NOMO-1 treated with DMSO at 0.1 percent for 48 hours (cell line): ENCODE measurements at regions not wholly inside any gene's neighbourhood (a gene's known extent, or its start where the extent isn't known, plus 50 kb on each side); places are given as distances from the start of the nearest gene placed in this dataset.
"Not testable (repeated sequence)": the region's sequence is repeated elsewhere in the genome, so short reads cannot be mapped to it uniquely, and the experiment has no call there.

Experiments used
- DNase-seq: peaks from one replicate; lab custom pipeline; 2025; ENCODE audit not compliant: unreplicated experiment; lab: John Stamatoyannopoulos, UW

DNA sequence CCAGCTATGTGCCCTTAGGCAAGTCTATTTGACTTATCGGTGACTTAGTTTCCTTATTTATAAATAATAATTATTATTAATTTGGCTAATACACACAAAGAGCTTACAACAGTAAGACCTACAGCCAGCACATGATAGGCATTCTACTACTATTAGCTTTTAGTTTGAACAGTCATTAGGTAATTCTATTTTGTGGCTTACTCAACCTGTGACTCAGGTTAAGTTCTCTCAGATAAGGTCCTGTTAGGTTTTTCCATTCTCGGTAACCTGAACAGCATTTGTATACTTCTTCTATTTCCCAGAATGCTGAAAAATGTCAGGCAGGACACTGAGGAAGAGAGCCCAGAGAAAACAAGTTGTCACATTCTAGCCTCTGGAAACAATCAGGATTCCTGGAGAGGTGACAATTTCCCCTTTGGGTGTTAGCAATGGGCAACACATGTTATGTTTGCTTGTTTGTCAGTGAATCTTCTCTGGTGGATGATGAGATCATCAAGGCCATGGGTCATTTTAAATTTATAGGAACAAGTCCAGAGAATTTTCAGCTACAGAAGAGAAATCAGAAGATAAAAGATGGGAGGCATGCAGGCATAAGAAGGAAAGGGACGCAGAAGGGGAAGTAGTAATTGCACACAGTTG, 2144.7 kb downstream of the PCDH7 start:
- no peak for DNase-seq

DNA sequence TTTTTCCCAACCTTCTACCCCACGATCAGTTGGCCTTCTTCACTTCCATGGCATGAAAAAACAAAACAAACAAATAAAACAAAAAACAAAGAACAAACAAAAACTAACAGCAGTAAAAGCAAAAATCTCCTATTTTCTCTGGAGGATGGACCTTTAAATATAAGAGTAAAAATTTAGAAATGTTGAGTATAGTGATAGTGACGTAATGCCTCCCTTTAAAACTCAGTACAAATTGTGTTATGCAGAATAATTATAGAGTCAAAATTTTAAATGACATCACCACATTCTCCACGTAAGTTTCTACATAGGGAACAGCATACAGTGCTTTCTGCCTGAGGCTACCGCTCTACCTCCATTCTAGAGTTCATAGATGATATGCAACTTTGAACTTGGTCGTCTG, 2156.4 kb downstream of the PCDH7 start:
- DNase-seq = no peak

DNA sequence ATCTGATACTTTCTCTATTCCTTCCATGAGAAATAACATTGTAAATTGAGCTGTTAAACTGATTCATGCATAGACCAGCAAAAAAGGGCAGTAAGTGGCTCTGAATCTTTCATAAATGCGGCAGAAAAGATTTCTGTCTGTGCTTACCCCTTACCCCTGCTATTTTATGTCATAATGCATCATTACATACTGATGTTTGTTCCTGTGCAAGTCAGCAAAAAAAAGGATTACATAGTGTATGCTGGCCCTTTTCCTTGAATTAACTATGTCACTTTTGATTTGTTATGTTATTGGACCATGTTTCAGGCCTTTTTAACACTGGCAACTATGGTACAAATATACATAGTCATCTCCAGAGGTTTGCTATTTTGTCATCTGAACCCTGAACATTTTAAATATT, 2159.7 kb downstream of the PCDH7 start:
- DNase-seq = no peak

DNA sequence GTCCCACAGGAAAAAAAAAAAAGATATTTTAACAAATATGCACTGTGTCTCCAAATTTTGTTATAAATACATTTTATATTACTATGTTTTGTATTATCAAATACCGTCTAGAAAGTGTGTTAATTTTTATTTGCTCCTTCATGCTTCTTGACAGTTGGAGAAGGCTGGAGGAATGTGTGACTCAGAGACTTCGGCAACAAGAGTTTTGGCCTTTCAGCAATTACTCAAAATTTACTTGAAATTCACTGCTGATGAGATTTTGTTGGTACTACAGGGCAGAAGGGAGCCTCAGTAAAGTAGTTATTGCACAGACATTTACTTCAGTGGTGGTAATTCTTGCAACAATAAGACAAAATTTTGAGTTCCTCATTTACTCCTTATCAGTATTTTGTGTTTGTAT, 2164.0 kb downstream of the PCDH7 start:
- DNase-seq = no peak

DNA sequence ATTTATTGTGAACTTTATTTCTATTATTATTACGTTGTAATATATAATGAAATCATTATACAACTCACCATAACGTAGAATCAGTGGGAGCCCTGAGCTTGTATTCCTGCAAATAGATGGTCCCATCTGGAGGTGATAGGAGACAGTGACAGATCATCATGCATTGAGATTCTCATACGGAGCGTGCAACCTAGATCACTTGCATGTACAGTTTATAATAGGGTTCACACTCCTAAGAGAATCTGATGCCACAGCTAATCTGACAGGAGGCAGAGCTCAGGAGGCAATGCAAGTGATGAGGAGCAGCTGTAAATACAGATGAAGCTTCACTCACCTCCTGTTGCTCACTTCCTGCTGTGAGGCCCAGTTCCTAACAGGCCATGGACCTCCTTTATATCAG, 2170.2 kb downstream of the PCDH7 start:
- no peak for DNase-seq

DNA sequence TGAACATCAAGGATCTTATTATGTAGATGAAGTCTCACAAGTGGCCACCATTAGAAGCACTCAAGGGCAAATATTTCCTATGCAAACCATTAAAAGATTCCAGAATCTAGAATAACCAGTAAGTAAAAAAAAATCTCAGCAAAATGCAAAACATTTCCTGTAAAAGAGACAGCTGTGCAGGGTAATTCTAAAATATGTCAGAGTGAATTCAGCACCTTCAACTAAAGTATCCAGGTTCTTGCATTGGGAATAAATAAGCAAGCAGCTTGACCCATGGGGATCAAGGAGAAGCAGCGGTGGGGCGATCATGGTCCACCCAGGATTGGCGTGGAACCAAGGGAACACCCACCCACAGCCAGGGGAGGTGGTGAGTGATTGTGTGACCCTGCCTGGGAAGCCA, 2188.9 kb downstream of the PCDH7 start:
- DNase-seq = no peak

DNA sequence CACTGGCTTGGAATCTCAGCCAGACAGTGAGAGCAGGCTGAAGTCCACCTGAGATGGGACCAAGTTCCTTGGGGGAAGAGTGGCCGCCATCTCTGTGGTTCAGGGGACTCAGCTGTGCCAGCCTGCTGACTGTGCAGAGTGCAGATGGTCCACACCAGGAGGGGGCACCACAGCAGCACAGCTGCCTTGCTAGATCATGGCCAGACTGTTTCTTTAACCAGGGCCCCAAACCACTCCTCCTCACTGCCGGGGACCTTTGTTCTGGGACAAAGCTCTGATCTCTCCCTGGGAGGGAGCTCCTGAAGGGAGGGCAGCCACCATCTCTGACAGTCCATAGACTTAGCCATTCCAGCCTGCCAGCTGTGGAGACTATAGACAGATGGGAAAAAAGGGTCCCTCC, 2189.6 kb downstream of the PCDH7 start:
- no peak for DNase-seq

DNA sequence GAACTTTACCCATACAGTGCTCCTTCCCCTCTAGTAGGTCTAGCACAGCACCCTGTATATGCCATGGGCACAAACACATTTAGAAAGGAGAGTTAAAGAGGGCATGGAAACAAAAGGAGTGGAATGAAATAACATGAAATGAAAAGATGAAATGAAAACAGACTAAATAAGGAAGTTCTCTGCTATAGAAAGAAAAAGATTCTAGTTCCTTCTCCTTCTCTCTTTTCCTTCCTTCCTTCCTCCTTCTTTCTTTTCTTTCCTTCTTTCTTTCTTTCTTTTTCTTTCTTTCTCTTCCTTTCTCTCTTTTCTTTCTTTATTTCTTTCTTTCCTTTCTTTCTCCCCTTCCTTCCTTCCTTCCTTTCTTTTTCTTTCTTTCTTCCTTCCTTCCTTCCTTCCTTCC, 2197.4 kb downstream of the PCDH7 start:
- no peak for DNase-seq

DNA sequence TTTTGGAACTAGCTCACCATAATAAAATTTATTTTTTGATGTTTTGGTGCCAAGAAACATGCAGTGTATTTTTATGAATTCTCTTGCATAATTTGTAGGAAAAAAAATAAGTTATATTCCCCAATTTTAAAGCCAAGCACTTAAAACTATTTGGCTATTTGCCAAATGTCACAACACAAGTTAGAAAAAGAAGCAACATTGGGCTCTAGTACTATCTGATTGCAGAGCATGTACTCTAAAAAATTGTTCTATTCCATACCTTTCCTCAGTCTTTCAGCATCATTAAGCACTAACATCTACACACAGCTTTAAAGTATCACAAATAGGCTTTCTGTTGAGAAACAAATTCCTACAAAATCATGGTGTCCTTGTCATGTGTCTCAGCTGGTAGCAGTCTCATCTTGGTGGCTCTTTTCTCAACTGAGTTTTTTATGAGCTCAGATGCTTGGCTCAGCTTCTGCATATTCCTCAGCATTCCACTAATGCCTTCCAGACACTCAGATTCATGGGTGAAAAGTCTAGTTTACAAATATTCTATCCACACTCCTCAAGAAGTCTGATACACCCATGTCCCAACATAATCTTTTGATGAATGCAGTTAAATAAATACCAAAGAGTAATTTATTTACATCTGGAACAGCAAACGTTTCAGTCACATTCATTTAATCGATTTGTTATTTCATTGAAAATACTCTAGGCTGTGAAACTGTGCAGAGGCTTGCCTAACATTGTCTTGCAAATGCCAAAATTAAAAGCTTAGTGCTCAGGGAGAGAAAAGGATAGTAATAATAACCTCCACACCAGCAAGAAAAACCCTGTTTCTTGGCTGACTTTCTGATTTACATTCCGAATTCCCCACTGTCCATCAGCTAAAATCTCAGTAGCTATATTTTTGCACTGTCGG, 2209.9 kb downstream of the PCDH7 start:
- no peak for DNase-seq

DNA sequence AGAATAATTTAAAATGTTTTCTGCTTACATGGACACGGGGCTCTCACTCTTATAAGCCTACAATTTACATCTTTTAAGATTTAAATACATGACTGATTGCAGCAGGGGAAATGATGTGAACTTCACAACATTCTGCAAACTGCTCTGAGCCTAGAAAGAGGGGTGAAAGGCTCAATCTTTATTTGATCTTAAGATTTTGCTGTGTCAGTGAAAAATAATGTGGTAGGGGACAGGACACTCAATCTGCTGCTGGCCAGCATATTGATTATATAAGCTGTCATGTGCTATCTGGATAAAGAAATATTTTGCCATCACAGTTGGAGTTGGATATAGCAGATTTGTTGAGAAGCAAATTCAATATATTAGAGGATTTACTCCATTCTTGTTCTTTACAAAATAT, 2210.5 kb downstream of the PCDH7 start:
- no peak for DNase-seq

DNA sequence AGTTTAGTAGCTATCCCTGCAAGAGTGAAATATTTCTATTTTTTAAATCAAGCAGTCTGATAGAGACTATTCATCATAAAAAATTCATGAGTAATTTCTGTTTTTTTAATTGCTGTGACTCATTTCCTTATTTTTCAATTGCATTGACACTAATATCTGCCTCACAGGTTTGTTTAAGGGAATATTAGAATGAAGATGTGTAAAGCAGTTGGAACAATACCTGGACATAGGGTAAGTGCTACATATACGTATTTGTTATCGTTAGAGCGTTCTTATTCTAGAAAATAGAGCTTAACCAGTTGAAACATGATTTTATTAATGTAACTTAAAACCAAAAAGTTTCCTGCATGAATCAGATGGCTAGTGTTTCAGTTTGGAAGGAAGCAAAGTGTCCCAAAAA, 2211.3 kb downstream of the PCDH7 start:
- DNase-seq = no peak

DNA sequence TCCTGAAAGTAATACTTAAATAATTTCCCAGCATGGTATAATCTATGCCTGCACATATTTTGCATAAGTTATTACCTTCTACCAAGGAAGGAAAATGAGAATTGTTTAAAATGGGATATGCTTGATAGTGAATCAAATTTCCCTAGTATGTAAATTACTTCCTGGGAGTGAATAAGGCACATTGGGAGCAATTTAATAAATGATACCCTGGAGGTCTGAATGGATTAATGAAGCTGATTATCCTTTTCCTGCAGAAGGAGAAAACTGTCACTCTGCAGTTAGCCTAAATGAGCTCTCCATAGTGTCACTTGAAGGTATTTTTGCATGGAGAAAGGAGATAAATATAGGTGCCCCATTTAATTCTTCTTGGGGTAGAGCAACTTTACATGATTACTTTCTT, 2212.0 kb downstream of the PCDH7 start:
- no peak for DNase-seq

DNA sequence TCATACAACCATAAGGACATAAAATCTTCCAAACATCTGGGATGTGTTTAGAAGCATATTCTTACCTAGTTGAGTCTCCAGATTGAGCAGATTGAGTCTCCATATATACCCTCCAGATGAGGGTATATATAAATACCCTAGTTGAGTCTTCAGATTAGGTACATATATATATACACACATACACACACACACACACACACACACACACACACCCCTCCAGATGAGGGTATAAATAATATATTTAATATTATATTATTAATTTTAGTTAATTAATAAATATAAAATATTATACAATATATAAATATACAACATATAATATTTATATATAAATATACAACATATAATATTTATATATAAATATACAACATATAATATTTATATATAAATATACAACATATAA, 2219.1 kb downstream of the PCDH7 start:
- not testable (repeated sequence) for DNase-seq

DNA sequence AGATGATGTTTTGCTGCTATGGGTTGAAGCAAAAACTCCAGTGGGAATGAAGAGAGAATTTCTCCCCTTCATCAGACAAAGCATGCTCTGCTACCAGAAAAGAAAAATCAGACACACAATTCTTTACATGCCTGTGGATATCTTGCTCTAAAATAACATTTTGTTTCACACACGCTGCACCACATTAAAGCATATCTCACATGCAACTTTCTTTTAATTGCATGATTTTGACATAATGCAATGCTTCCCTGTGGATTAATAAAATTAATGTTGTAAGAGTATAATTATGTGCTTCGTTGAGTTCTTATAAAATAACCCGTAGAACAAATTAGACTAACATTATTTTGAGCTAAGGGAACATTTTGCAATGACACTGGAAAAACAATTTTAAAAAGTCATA, 2230.7 kb downstream of the PCDH7 start:
- DNase-seq = no peak

DNA sequence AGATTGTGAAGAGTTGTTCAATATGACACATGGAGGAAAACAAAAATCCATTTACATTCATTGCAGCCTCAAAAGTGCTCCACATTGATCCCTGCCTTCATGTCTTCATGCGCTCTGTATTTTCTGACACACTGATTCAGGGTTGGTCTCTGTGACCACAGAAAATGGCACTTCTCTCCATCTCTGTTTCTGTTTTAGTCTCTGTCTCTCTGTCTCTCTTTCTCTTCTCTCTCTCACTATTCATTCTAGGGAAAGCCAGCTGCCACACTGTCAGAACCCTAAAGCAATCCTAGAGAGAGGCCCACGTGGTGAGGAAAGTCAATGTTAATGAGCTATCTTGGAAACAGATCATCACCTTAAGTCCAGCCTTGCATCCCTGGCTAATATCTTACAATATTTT, 2238.4 kb downstream of the PCDH7 start:
- DNase-seq = no peak

DNA sequence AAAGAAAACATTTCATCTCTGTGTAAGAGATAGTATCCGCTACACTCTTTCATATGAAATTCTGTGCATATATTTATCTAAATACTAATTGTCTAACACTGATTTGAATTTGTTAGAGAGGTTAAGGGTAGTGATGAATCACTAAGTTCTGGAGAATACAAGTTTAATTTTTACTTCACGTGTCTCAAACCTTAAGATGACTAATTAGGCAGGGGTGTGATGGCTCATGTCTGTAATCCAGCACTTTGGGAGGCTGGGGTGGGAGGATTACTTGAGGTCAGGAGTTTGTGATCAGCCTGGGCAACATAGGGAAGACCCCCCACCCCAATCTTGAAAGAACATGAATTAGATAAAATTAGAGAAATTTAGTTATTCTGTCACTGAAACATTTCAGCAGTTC, 2241.9 kb downstream of the PCDH7 start:
- DNase-seq = no peak

DNA sequence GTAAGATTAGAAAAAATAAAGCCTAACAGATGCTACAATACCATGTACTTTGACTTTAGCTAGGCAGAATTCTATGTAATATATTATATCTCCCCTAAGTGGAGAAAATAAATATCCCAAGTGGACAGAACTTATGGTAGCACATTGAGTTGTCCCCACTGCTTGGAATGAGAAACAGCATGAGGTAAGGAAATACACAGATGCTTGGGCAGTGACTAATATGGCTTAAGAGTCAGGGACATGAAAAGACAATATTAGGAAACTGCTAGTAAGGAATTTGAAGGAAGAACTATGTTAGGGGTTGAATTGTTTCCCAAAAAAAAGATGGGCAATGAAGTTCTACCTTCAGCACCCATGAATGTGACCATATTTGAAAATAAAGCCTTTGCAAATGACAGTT, 2265.1 kb downstream of the PCDH7 start:
- no peak for DNase-seq

DNA sequence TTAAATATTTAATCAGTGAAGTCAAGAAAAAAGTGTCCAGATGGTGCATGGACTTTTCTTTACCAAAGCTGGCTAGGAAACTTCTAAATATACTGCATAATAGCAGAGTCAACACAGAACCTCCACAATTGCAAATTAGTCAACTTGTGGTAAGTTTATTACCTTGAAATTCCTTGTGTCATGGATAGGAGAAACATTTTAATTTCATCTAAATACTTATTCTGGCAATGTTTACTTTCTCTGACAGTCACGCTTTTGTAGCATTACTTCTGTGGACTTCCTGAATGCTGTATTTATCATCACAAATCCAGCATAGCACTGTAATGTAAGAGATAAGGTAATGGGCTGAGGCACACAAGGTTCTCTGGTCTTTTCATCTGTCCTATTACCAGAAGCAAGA, 2266.1 kb downstream of the PCDH7 start:
- no peak for DNase-seq

DNA sequence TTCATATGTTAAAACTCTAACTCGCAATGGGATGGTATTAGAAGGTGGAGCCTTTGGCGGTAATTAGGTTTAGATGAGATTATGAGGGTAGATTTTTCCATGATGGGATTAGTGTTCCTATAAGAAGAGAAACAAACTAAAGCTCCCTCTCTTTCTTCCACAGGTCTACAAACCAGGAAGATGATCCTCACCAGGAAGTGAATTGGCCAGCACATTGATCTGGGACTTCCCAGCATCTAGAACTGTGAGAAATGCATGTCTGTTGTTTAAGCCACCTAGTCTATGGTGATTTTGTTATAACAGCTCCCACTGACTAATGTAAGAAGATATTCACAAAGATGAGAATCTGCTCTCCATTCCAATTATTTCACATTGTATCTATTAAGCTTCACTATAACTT, 2266.9 kb downstream of the PCDH7 start:
- DNase-seq = no peak

DNA sequence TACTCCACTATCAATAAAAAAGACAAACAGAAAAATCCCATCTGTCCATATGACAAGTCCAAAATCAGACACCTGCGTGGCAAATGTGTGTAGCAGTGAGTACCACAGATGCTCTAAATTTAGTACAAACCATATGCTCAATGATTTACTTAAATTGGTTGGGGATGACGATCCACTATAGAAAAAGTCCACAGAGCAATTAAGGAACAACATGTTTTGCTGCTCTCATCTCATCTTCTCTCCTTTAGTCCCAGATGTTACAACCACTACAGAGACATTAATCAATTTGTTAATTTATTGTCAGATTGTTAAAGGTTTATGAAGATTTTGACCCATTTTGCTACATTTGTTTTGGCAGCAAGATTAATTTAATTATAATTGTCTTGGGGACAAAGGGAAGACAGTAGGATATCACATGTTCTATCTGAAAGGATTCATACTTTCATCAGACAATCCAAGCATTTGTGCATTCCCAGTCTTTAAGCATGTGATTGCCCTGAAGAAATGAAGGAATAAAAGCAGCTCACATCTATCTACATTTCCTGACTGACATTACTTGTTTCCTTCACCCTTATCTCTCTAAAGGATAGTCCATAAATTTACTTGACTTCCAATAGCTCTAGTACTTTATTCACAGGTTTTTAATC, 2268.1 kb downstream of the PCDH7 start:
- DNase-seq = no peak

DNA sequence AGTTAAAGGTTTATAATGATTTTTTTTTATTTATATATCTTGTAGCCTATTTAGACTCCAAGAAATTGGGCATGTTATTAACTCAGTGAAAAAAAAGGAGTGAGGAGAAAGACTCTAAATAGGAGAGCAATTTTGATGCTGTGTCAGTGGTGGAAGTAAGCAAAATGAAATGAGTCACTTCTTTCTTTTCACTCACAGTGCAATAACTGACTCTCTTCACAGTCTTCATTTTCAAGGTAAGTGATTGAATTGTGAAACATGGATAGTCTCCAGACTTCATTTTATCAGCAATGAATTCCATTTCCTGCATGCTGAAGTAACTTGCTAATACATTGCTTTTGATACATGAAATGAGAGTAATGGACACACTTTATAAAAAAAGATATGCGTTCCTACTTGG, 2271.5 kb downstream of the PCDH7 start:
- DNase-seq = no peak
